ENCODE measurements at regions not wholly inside any gene's neighbourhood (a gene's known extent, or its start where the extent isn't known, plus 50 kb on each side); places are given as distances from the start of the nearest gene placed in this dataset.

GRCh38 chr2:163906410-163906809, 170.6 kb upstream of the FIGN start:
- TF ChIP-seq CTCF (IDR thresholded peaks at IDR 0.05) (no peak), POLR2AphosphoS5 (IDR thresholded peaks at IDR 0.05; ENCODE audit: insufficient read depth in 1 of 2, low read depth in 1 of 2) (no peak), POLR2A (IDR thresholded peaks at IDR 0.05) (no peak)

All from vagina (tissue), 2 donors.